DOHH2 (cell line): ENCODE measurements at regions not wholly inside any gene's neighbourhood (a gene's known extent, or its start where the extent isn't known, plus 50 kb on each side); places are given as distances from the start of the nearest gene placed in this dataset.

Experiments
- H3F3A ChIP-seq: fragments of 200-600 bp; sonication (generic), shearing (Covaris generic); 2 replicates; pipeline ENCODE4 v1.6.0; 2016; ENCODE audit warnings: antibody characterized with exemption, mild to moderate bottlenecking; ENCODE audit not compliant: control insufficient read depth, insufficient read depth
- H3K27ac ChIP-seq: fragments of 200-600 bp; sonication (generic); 2 replicates; pipeline ENCODE4 v1.5.1; 2014; ENCODE audit warnings: low read depth, mild to moderate bottlenecking, low read length, moderate library complexity
- H3K27me3 ChIP-seq: fragments of 200-600 bp; sonication (generic); 2 replicates; pipeline ENCODE4 v1.6.1; 2014; ENCODE audit warnings: mild to moderate bottlenecking, low read length, mixed read lengths; ENCODE audit not compliant: control insufficient read depth
- H3K36me3 ChIP-seq: fragments of 200-600 bp; sonication (generic); 2 replicates; pipeline ENCODE4 v1.6.1; 2014; ENCODE audit warnings: mild to moderate bottlenecking, low read length, moderate library complexity, mixed read lengths; ENCODE audit not compliant: control insufficient read depth
- H3K4me1 ChIP-seq: fragments of 200-600 bp; sonication (generic); 2 replicates; pipeline ENCODE4 v1.6.1; 2014; ENCODE audit warnings: mild to moderate bottlenecking, low read length, mixed read lengths; ENCODE audit not compliant: control insufficient read depth
- H3K4me2 ChIP-seq: fragments of 200-600 bp; sonication (generic); 2 replicates; pipeline ENCODE4 v1.6.0; 2014; ENCODE audit warnings: mild to moderate bottlenecking, low read length, moderate library complexity
- H3K4me3 ChIP-seq: fragments of 200-600 bp; sonication (generic); 2 replicates; pipeline ENCODE4 v1.5.1; 2014; ENCODE audit warnings: mild to moderate bottlenecking, low read length, mixed read lengths
- H3K79me2 ChIP-seq: fragments of 200-600 bp; sonication (generic); 2 replicates; pipeline ENCODE4 v1.6.1; 2014; ENCODE audit warnings: mild to moderate bottlenecking, low read length, mixed read lengths; ENCODE audit not compliant: control insufficient read depth
- H3K9me2 ChIP-seq: fragments of 200-600 bp; sonication (generic); replicated peaks from 2 replicates; pipeline ENCODE4 v1.6.1; 2014; ENCODE audit warnings: mild to moderate bottlenecking, low read length, mixed read lengths; ENCODE audit not compliant: control insufficient read depth
- H3K9me3 ChIP-seq: fragments of 200-600 bp; sonication (generic); 2 replicates; pipeline ENCODE4 v1.6.1; 2014; ENCODE audit warnings: antibody characterized with exemption, low read length, mixed read lengths; ENCODE audit not compliant: control insufficient read depth, insufficient read depth
- H4K20me1 ChIP-seq: fragments of 200-600 bp; sonication (generic); 2 replicates; pipeline ENCODE4 v1.6.0; 2014; ENCODE audit warnings: low read depth, mild to moderate bottlenecking, antibody characterized with exemption, low read length, moderate library complexity; ENCODE audit not compliant: control insufficient read depth, insufficient read depth
- EZH2phosphoT487 ChIP-seq: fragments of 200-600 bp; sonication (generic); IDR thresholded peaks from 2 replicates; pipeline ENCODE4 v1.6.1; 2017; ENCODE audit warnings: borderline replicate concordance, mild to moderate bottlenecking, antibody characterized with exemption, low read length, moderate library complexity, mixed read lengths
- TF ChIP-seq, protein P1 (sequence below): fragments of 200-600 bp; sonication (generic); IDR thresholded peaks from one replicate; pipeline ENCODE4 v1.5.1; 2014; ENCODE audit warnings: antibody characterized with exemption, mild to moderate bottlenecking, low read depth, low read length; ENCODE audit not compliant: poor library complexity, severe bottlenecking

- no peaks in the 10 kb centered on the region for H3K4me1 ChIP-seq
- H3K36me3 ChIP-seq: no peaks in the 10 kb centered on the region
- H3K4me2 ChIP-seq: no peak overlapping the region
- H3K4me3 ChIP-seq: no peak overlapping the region
- H4K20me1 ChIP-seq: no peaks in the 10 kb centered on the region
- no peaks in the 10 kb centered on the region for H3K27me3 ChIP-seq
- H3K79me2 ChIP-seq: no peaks in the 10 kb centered on the region
- TF ChIP-seq, protein P1, sequence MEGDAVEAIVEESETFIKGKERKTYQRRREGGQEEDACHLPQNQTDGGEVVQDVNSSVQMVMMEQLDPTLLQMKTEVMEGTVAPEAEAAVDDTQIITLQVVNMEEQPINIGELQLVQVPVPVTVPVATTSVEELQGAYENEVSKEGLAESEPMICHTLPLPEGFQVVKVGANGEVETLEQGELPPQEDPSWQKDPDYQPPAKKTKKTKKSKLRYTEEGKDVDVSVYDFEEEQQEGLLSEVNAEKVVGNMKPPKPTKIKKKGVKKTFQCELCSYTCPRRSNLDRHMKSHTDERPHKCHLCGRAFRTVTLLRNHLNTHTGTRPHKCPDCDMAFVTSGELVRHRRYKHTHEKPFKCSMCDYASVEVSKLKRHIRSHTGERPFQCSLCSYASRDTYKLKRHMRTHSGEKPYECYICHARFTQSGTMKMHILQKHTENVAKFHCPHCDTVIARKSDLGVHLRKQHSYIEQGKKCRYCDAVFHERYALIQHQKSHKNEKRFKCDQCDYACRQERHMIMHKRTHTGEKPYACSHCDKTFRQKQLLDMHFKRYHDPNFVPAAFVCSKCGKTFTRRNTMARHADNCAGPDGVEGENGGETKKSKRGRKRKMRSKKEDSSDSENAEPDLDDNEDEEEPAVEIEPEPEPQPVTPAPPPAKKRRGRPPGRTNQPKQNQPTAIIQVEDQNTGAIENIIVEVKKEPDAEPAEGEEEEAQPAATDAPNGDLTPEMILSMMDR: peak; percentile 22
- TF ChIP-seq EZH2phosphoT487: no peak
- no peak overlapping the region for H3K27ac ChIP-seq
- H3K9me2 ChIP-seq: no peaks in the 10 kb centered on the region
- no peaks in the 10 kb centered on the region for H3K9me3 ChIP-seq
- H3F3A ChIP-seq: no peaks in the 10 kb centered on the region
Observed at GRCh38 chr4:129526812-129527211, 430.9 kb downstream of the C4orf33 start.

GRCh38 chr4:129531253-129531652 lies 435.3 kb downstream of the C4orf33 start:
- H3K27me3 ChIP-seq: no peaks in the 10 kb centered on the region
- no peak for TF ChIP-seq EZH2phosphoT487
- TF ChIP-seq, protein P1: no peak
- H3K36me3 ChIP-seq: no peaks in the 10 kb centered on the region
- H3K79me2 ChIP-seq: no peaks in the 10 kb centered on the region
- no peaks in the 10 kb centered on the region for H3K9me2 ChIP-seq
- no peaks in the 10 kb centered on the region for H3K9me3 ChIP-seq
- H3K27ac ChIP-seq: no peak overlapping the region
- H3K4me1 ChIP-seq: no peaks in the 10 kb centered on the region
- no peaks in the 10 kb centered on the region for H4K20me1 ChIP-seq
- H3K4me3 ChIP-seq: no peak overlapping the region
- H3K4me2 ChIP-seq: no peak overlapping the region
- no peaks in the 10 kb centered on the region for H3F3A ChIP-seq

DNA sequence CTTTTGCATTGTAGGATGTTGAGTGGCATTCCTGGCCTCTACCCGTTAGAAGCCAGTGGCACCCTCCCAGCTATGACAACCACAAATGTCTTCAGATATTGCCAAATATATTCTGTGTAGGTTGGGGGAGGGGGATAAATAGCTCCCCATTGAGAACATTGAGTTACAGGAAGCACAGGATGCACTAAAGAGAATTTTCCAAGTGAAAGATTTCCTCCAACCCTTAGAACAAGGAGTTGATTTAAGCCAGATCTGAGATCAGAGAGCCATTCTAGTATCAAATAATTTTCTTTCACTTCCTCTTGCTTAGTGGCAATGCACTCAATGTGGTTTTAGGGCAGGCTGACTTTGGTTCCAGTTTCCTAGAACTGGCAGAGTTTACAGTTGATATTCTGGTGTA lies 436.6 kb downstream of the C4orf33 start:
- no peak overlapping the region for H3K4me3 ChIP-seq
- H3K4me2 ChIP-seq: no peak overlapping the region
- no peaks in the 10 kb centered on the region for H3K9me3 ChIP-seq
- H3K79me2 ChIP-seq: no peaks in the 10 kb centered on the region
- no peaks in the 10 kb centered on the region for H3K4me1 ChIP-seq
- TF ChIP-seq EZH2phosphoT487: no peak
- TF ChIP-seq, protein P1: no peak
- H3K27ac ChIP-seq: no peak overlapping the region
- H3F3A ChIP-seq: no peaks in the 10 kb centered on the region
- no peaks in the 10 kb centered on the region for H4K20me1 ChIP-seq
- no peaks in the 10 kb centered on the region for H3K9me2 ChIP-seq
- H3K27me3 ChIP-seq: no peaks in the 10 kb centered on the region
- H3K36me3 ChIP-seq: no peaks in the 10 kb centered on the region

- Histone ChIP-seq H3K36me3 (no peaks in the 10 kb centered on the region), H3K4me1 (no peaks in the 10 kb centered on the region), H4K20me1 (no peaks in the 10 kb centered on the region), H3K4me3 (no peak overlapping the region), H3K9me2 (no peaks in the 10 kb centered on the region), H3K27ac (no peak overlapping the region), H3K9me3 (no peaks in the 10 kb centered on the region), H3F3A (no peaks in the 10 kb centered on the region), H3K4me2 (no peak overlapping the region), H3K27me3 (no peaks in the 10 kb centered on the region), H3K79me2 (no peaks in the 10 kb centered on the region)
- TF ChIP-seq EZH2phosphoT487: no peak
- TF ChIP-seq, protein P1: no peak
Observed at GRCh38 chr4:129543299-129543698, 447.3 kb downstream of the C4orf33 start.
